Mesothelial cell of epicardium (in vitro differentiated cells): ENCODE measurements at regions not wholly inside any gene's neighbourhood (a gene's known extent, or its start where the extent isn't known, plus 50 kb on each side); places are given as distances from the start of the nearest gene placed in this dataset.

Source experiments
- DNase-seq, 2 experiments: peaks; one replicate each; pipeline ENCODE4 v3.0.0; 2021; ENCODE audit warnings: low spot score in 2 of 2; ENCODE audit not compliant: unreplicated experiment in 2 of 2
- H3K27ac Mint-ChIP-seq: 2 replicates; pipeline ENCODE4 v1.8.0; 2021; ENCODE audit warnings: mixed read lengths
- H3K27me3 Mint-ChIP-seq: 2 replicates; pipeline ENCODE4 v1.8.0; 2021; ENCODE audit warnings: low read depth, mixed read lengths
- H3K36me3 Mint-ChIP-seq: 2 replicates; pipeline ENCODE4 v1.8.0; 2021; ENCODE audit warnings: mixed read lengths
- H3K4me1 Mint-ChIP-seq: 2 replicates; pipeline ENCODE4 v1.8.0; 2021; ENCODE audit warnings: mixed read lengths
- H3K4me3 Mint-ChIP-seq: 2 replicates; pipeline ENCODE4 v1.8.0; 2021; ENCODE audit warnings: mild to moderate bottlenecking, moderate library complexity, mixed read lengths
- H3K9me3 Mint-ChIP-seq: 2 replicates; pipeline ENCODE4 v1.8.0; 2021; ENCODE audit warnings: mixed read lengths
- CTCF ChIP-seq: fragments of 200-600 bp; sonication (generic); IDR thresholded peaks from one replicate; pipeline ENCODE4 v1.5.0; 2021; ENCODE audit warnings: antibody characterized with exemption; ENCODE audit not compliant: unreplicated experiment

GRCh38 chr2:105626966-105627340, 117.8 kb upstream of the NCK2 start:
- no peak overlapping the region for H3K4me3 Mint-ChIP-seq
- H3K9me3 Mint-ChIP-seq: peaks cover 8% of the 10 kb centered on the region
- no peak overlapping the region for H3K27ac Mint-ChIP-seq
- no peaks in the 10 kb centered on the region for H3K36me3 Mint-ChIP-seq
- peaks cover 57% of the 10 kb centered on the region for H3K27me3 Mint-ChIP-seq
- no peak for TF ChIP-seq CTCF
- no peak for DNase-seq
- no peaks in the 10 kb centered on the region for H3K4me1 Mint-ChIP-seq

- Mint-ChIP-seq H3K9me3 (peaks cover 8% of the 10 kb centered on the region), H3K27me3 (peaks cover 53% of the 10 kb centered on the region), H3K36me3 (no peaks in the 10 kb centered on the region), H3K4me1 (no peaks in the 10 kb centered on the region), H3K27ac (no peak overlapping the region), H3K4me3 (no peak overlapping the region)
- no peak for TF ChIP-seq CTCF
- DNase-seq: no peak
Observed at GRCh38 chr2:105626212-105626965, 118.3 kb upstream of the NCK2 start.

- Mint-ChIP-seq H3K36me3 (no peaks in the 10 kb centered on the region), H3K27ac (no peak overlapping the region), H3K4me1 (no peaks in the 10 kb centered on the region), H3K4me3 (no peak overlapping the region), H3K27me3 (peaks cover 52% of the 10 kb centered on the region), H3K9me3 (peaks cover 8% of the 10 kb centered on the region)
- no peak for DNase-seq
- no peak for TF ChIP-seq CTCF
Observed at GRCh38 chr2:105625632-105626031, 119.1 kb upstream of the NCK2 start.

- Mint-ChIP-seq H3K36me3 (no peaks in the 10 kb centered on the region), H3K4me3 (no peak overlapping the region), H3K9me3 (peaks cover 4% of the 10 kb centered on the region), H3K27me3 (peaks cover 32% of the 10 kb centered on the region), H3K27ac (no peak overlapping the region), H3K4me1 (no peaks in the 10 kb centered on the region)
- no peak for DNase-seq
- no peak for TF ChIP-seq CTCF
Observed at GRCh38 chr2:105621038-105621437, 123.7 kb upstream of the NCK2 start.

- DNase-seq: no peak
- Mint-ChIP-seq H3K27ac (no peak overlapping the region), H3K9me3 (no peaks in the 10 kb centered on the region), H3K4me3 (no peak overlapping the region), H3K36me3 (no peaks in the 10 kb centered on the region), H3K27me3 (peaks cover 16% of the 10 kb centered on the region), H3K4me1 (peaks cover 7% of the 10 kb centered on the region)
- no peak for TF ChIP-seq CTCF
Observed at GRCh38 chr2:105618351-105618659, 126.4 kb upstream of the NCK2 start.
